T1000 (cell line): ENCODE measurements at regions not wholly inside any gene's neighbourhood (a gene's known extent, or its start where the extent isn't known, plus 50 kb on each side); places are given as distances from the start of the nearest gene placed in this dataset.

Experiments
- DNase-seq: peaks from one replicate; lab custom pipeline; 2025; ENCODE audit warnings: mixed read lengths; lab: John Stamatoyannopoulos, UW

GRCh38 chr13:87355451-87355850 lies 315.7 kb upstream of the SLITRK5 start:
- DNase-seq, result no peak

- DNase-seq, result no peak
Measured at GRCh38 chr13:87356314-87356713, 314.9 kb upstream of the SLITRK5 start.

- DNase-seq, result no peak
Measured at GRCh38 chr13:87358319-87358718, 312.9 kb upstream of the SLITRK5 start.

GRCh38 chr13:87361216-87361615 lies 310.0 kb upstream of the SLITRK5 start:
- no peak for DNase-seq

GRCh38 chr13:87368639-87369038 lies 302.5 kb upstream of the SLITRK5 start:
- no peak for DNase-seq

- DNase-seq, result no peak
Measured at GRCh38 chr13:87376081-87376480, 295.1 kb upstream of the SLITRK5 start.

GRCh38 chr13:87384099-87384498 lies 287.1 kb upstream of the SLITRK5 start:
- no peak for DNase-seq

- DNase-seq, result no peak
Measured at GRCh38 chr13:87393358-87393757, 277.8 kb upstream of the SLITRK5 start.

GRCh38 chr13:87398047-87398446 lies 273.1 kb upstream of the SLITRK5 start:
- DNase-seq, result no peak

GRCh38 chr13:87403748-87404432 lies 267.3 kb upstream of the SLITRK5 start:
- DNase-seq, result no peak

- no peak for DNase-seq
Measured at GRCh38 chr13:87426742-87427141, 244.4 kb upstream of the SLITRK5 start.

- DNase-seq, result no peak
Measured at GRCh38 chr13:87444135-87444534, 227.0 kb upstream of the SLITRK5 start.

- no peak for DNase-seq
Measured at GRCh38 chr13:87452281-87452680, 218.9 kb upstream of the SLITRK5 start.

- DNase-seq, result no peak
Measured at GRCh38 chr13:87453244-87453643, 217.9 kb upstream of the SLITRK5 start.

- DNase-seq, result no peak
Measured at GRCh38 chr13:87459419-87459818, 211.8 kb upstream of the SLITRK5 start.

GRCh38 chr13:87497426-87497825 lies 173.7 kb upstream of the SLITRK5 start:
- DNase-seq, result no peak

- DNase-seq, result no peak
Measured at GRCh38 chr13:87498681-87499080, 172.5 kb upstream of the SLITRK5 start.

GRCh38 chr13:87524775-87525174 lies 146.4 kb upstream of the SLITRK5 start:
- DNase-seq, result no peak

GRCh38 chr13:87533776-87534175 lies 137.4 kb upstream of the SLITRK5 start:
- no peak for DNase-seq

- no peak for DNase-seq
Measured at GRCh38 chr13:87535911-87536310, 135.3 kb upstream of the SLITRK5 start.

- DNase-seq, result no peak
Measured at GRCh38 chr13:87536499-87536898, 134.7 kb upstream of the SLITRK5 start.

GRCh38 chr13:87536899-87537298 lies 134.3 kb upstream of the SLITRK5 start:
- DNase-seq, result no peak

- DNase-seq, result no peak
Measured at GRCh38 chr13:87537951-87538350, 133.2 kb upstream of the SLITRK5 start.

GRCh38 chr13:87538366-87539052 lies 132.7 kb upstream of the SLITRK5 start:
- no peak for DNase-seq
